HCT116 (cell line): ENCODE measurements at regions not wholly inside any gene's neighbourhood (a gene's known extent, or its start where the extent isn't known, plus 50 kb on each side); places are given as distances from the start of the nearest gene placed in this dataset.

Experiments
- ATAC-seq: fragments of 200-7000 bp; cut with Tn5 transposase; 2 replicates; pipeline ENCODE4 v1.9.1; 2020; ENCODE audit warnings: mild to moderate bottlenecking, moderate library complexity
- BruUV-seq: library from RNA; stranded (reverse); fragments of 400-500 nt; replicated peaks from 2 replicates; lab custom pipeline; 2021; lab: Mats Ljungman, UMichigan
- CTCF ChIA-PET: fragments of 300-600 bp; sonication (Branson Sonifier 250); formaldehyde crosslinking; loops from one replicate; lab custom pipeline; 2021; ENCODE audit warnings: antibody characterized with exemption; lab: Charles Lee
- POLR2A ChIA-PET: fragments of 300-600, 350-600 bp; sonication (Branson Sonifier 250); formaldehyde crosslinking; loops from one replicate; lab custom pipeline; 2021; ENCODE audit warnings: antibody characterized with exemption; lab: Charles Lee
- RAD21 ChIA-PET, 2 experiments: fragments of 300-600 bp; sonication (Branson Sonifier 250); formaldehyde crosslinking; loops; one replicate each; lab custom pipeline; 2023; ENCODE audit warnings: low total read pairs in 2 of 2; ENCODE audit not compliant: uncharacterized antibody in 2 of 2, unreplicated experiment in 2 of 2, low non-redundant PET in 1 of 2; lab: Charles Lee
- DNase-seq: peaks from one replicate; pipeline ENCODE4 v3.0.0-alpha.2; 2010; ENCODE audit warnings: low read depth, low spot score
- H2AFZ ChIP-seq: fragments of 200-600 bp; shearing (Covaris generic), sonication (generic); 2 replicates; pipeline ENCODE4 v1.6.1; 2017; ENCODE audit warnings: low read depth, mixed run types, mixed read lengths, antibody characterized with exemption, low read length; ENCODE audit not compliant: poor library complexity, severe bottlenecking
- H3K27ac ChIP-seq: 2 replicates; pipeline ENCODE4 v1.5.1; 2012; ENCODE audit warnings: low read depth, low read length
- H3K27me3 ChIP-seq: fragments of 200-600 bp; sonication (generic); 2 replicates; pipeline ENCODE4 v1.6.1; 2016; ENCODE audit warnings: mixed run types, low read length, mixed read lengths; ENCODE audit not compliant: insufficient read depth
- H3K36me3 ChIP-seq, 2 experiments: fragments of 200-500 bp in 1 of 2; fragments of 200-600 bp in 1 of 2; sonication (Bioruptor generic) in 1 of 2; sonication (generic) in 1 of 2; 2 replicates each; pipeline versions ENCODE4 v1.5.1 to v1.6.1; 2014 to 2016; ENCODE audit warnings: low read length in 2 of 2, inconsistent platforms in 1 of 2, mixed read lengths in 1 of 2, mixed run types in 1 of 2; ENCODE audit not compliant: insufficient read depth in 2 of 2, control insufficient read depth in 1 of 2
- H3K4me1 ChIP-seq, 2 experiments: fragments of 200-600 bp in 1 of 2; sonication (generic) in 1 of 2; 2 replicates each; pipeline versions ENCODE4 v1.5.1 to v1.6.1; 2012 to 2017; ENCODE audit warnings: low read length in 2 of 2, inconsistent platforms in 1 of 2, mild to moderate bottlenecking in 1 of 2, mixed read lengths in 1 of 2, mixed run types in 1 of 2, moderate library complexity in 1 of 2; ENCODE audit not compliant: insufficient read depth in 2 of 2, control insufficient read depth in 1 of 2
- H3K4me2 ChIP-seq: fragments of 200-600 bp; sonication (generic); 2 replicates; pipeline ENCODE4 v1.6.1; 2017; ENCODE audit warnings: mixed run types, low read length, mixed read lengths
- H3K4me3 ChIP-seq, 2 experiments: fragments of 200-600 bp in 1 of 2; sonication (generic) in 1 of 2; replicated peaks in 1 of 2; 2 replicates each; pipeline ENCODE4 v1.5.1; 2011 to 2016; ENCODE audit warnings: low read length in 2 of 2, control low read depth in 1 of 2, low read depth in 1 of 2, mild to moderate bottlenecking in 1 of 2, mixed read lengths in 1 of 2, mixed run types in 1 of 2
- H3K79me2 ChIP-seq: fragments of 200-600 bp; sonication (generic); 2 replicates; pipeline ENCODE4 v1.6.1; 2017; ENCODE audit warnings: mild to moderate bottlenecking, mixed run types, low read length, moderate library complexity, mixed read lengths; ENCODE audit not compliant: insufficient read depth
- H3K9ac ChIP-seq: fragments of 200-600 bp; sonication (generic); 2 replicates; pipeline ENCODE4 v1.6.1; 2016; ENCODE audit warnings: low read length, mixed read lengths
- H3K9me2 ChIP-seq: fragments of 200-600 bp; sonication (generic), shearing (Covaris generic); 2 replicates; pipeline ENCODE4 v1.6.1; 2017; ENCODE audit warnings: mixed run types, mild to moderate bottlenecking, moderate library complexity; ENCODE audit not compliant: insufficient read depth
- H3K9me3 ChIP-seq, 2 experiments: fragments of 200-500 bp in 1 of 2; fragments of 200-600 bp in 1 of 2; sonication (Bioruptor generic) in 1 of 2; sonication (generic) in 1 of 2; 2 replicates each; pipeline ENCODE4 v1.6.1; 2014 to 2017; ENCODE audit warnings: low read length in 2 of 2, mixed read lengths in 2 of 2, inconsistent platforms in 1 of 2, low read depth in 1 of 2, mild to moderate bottlenecking in 1 of 2, mixed run types in 1 of 2, moderate library complexity in 1 of 2; ENCODE audit not compliant: control insufficient read depth in 1 of 2, insufficient read depth in 1 of 2
- H4K20me1 ChIP-seq: fragments of 200-600 bp; sonication (generic), shearing (Covaris generic); 2 replicates; pipeline ENCODE4 v1.6.1; 2017; ENCODE audit warnings: mixed run types, mild to moderate bottlenecking, moderate library complexity; ENCODE audit not compliant: insufficient read depth
- CBX3 ChIP-seq: IDR thresholded peaks from 2 replicates; pipeline ENCODE4 v1.6.1; 2012; ENCODE audit warnings: low read depth
- CEBPB ChIP-seq: IDR thresholded peaks from 2 replicates; pipeline ENCODE4 v1.6.1; 2012; ENCODE audit warnings: low read depth
- CTCF ChIP-seq, 3 experiments: fragments of 200-600 bp in 1 of 3; sonication (generic) in 1 of 3; IDR thresholded peaks in 2 of 3; conservative IDR thresholded peaks in 1 of 3; 2 replicates each; pipeline ENCODE4 v1.5.1; 2012 to 2017; ENCODE audit warnings: low read depth in 2 of 3, low read length in 2 of 3, antibody characterized with exemption in 1 of 3, borderline replicate concordance in 1 of 3, control low read depth in 1 of 3, mild to moderate bottlenecking in 1 of 3, mixed read lengths in 1 of 3, mixed run types in 1 of 3, moderate library complexity in 1 of 3; ENCODE audit not compliant: insufficient read depth in 1 of 3
- EZH2 ChIP-seq: fragments of 200-600 bp; sonication (generic); IDR thresholded peaks from 2 replicates; pipeline ENCODE4 v1.6.1; 2017; ENCODE audit warnings: antibody characterized with exemption, mixed run types
- EZH2phosphoT487 ChIP-seq: fragments of 200-600 bp; IDR thresholded peaks from 2 replicates; pipeline ENCODE4 v1.6.1; 2018; ENCODE audit warnings: antibody characterized with exemption, borderline replicate concordance
- FOSL1 ChIP-seq: IDR thresholded peaks from 2 replicates; pipeline ENCODE4 v1.6.1; 2012; ENCODE audit warnings: low read depth
- JUND ChIP-seq: IDR thresholded peaks from 2 replicates; pipeline ENCODE4 v1.6.1; 2012
- SP1 ChIP-seq: IDR thresholded peaks from 2 replicates; pipeline ENCODE4 v1.6.1; 2012; ENCODE audit warnings: low read depth
- YY1 ChIP-seq: IDR thresholded peaks from 2 replicates; pipeline ENCODE4 v1.6.1; 2011; ENCODE audit warnings: low read length, low read depth, moderate library complexity, mild to moderate bottlenecking; ENCODE audit not compliant: insufficient replicate concordance; ENCODE audit errors: extremely low read depth
- ZNF274 ChIP-seq: fragments of 200-500 bp; sonication (Bioruptor generic); IDR thresholded peaks from 2 replicates; pipeline ENCODE4 v1.6.1; 2014; ENCODE audit warnings: mild to moderate bottlenecking, low read depth, low read length, inconsistent platforms
- intact Hi-C: fragments of 100-400 bp; cut with micrococcal nuclease; formaldehyde crosslinking; loops from 2 replicates; pipeline ENCODE4 v1.10.0; 2022
- TF ChIP-seq, protein P1 (sequence below): IDR thresholded peaks from 2 replicates; pipeline ENCODE4 v1.6.1; 2012

- no peak overlapping the region for H3K27ac ChIP-seq
- ATAC-seq = no peak
- no peak for TF ChIP-seq ZNF274
- TF ChIP-seq EZH2phosphoT487 = no peak
- H3K4me3 ChIP-seq = no peak overlapping the region
- no peaks in the 10 kb centered on the region for H4K20me1 ChIP-seq
- H3K9me3 ChIP-seq = no peaks in the 10 kb centered on the region
- peaks cover 0 to 16% of the 10 kb centered on the region in 2 experiments; a peak in 2 of 4 replicates for H3K4me1 ChIP-seq
- H2AFZ ChIP-seq = no peak overlapping the region
- CTCF ChIA-PET = no interaction called here
- no peaks in the 10 kb centered on the region for H3K27me3 ChIP-seq
- no peak overlapping the region for H3K9ac ChIP-seq
- no peaks in the 10 kb centered on the region for H3K36me3 ChIP-seq
- H3K4me2 ChIP-seq = no peak overlapping the region
- RAD21 ChIA-PET = no interaction called here
- POLR2A ChIA-PET = no interaction called here
- DNase-seq = no peak
- BruUV-seq = no TSS peak
- no peaks in the 10 kb centered on the region for H3K79me2 ChIP-seq
- intact Hi-C loops = no loop called here
- no peaks in the 10 kb centered on the region for H3K9me2 ChIP-seq
Measured at GRCh38 chr2:143903172-143903856, 616.6 kb downstream of the ZEB2 start.

DNA sequence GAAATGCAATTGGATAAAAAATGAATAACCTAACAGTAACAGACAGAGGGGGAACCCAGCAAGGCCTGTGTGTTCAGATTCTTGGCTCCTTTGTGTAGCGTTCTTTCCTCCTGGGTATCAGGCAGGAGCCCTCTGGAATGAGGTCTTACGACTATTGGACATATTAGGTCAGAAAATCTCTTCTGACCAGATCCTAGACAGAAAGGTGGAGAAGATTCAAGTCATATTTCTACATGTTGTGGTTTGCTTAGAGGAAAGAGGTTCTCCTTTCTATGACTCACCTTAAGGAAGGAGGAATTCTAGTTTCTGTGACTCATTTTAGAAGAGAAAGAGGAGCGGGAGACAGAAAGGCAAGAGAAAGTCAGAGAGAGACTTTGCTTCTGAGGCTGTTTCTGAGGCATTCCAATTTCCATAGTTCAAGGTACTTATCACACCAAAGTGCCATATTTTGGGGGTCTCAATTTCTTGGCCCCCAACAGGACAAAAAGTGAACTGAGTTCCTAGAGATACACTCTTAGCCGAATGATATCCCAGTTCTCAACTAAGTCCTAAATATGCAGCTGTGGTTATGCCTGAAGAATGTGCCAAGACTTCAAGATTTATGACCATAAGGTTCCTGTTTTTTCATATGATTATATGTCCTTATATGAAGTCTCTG lies 618.6 kb downstream of the ZEB2 start:
- ATAC-seq (peak; percentile 83), DNase-seq (peak; percentile 51)
- Histone ChIP-seq H3K36me3 (no peaks in the 10 kb centered on the region), H2AFZ (peak overlapping the region; percentile 92), H3K4me2 (peak overlapping the region; percentile 74), H3K27ac (no peak overlapping the region), H4K20me1 (no peaks in the 10 kb centered on the region), H3K79me2 (no peaks in the 10 kb centered on the region), H3K4me1 (peaks cover 0 to 16% of the 10 kb centered on the region in 2 experiments; a peak in 2 of 4 replicates), H3K9ac (peak overlapping the region; percentile 19; the same call in 1 of the 2 replicates), H3K9me2 (no peaks in the 10 kb centered on the region), H3K4me3 (peak overlapping the region in 1 of 2 experiments; percentile 38; a peak in 1 of 4 replicates), H3K27me3 (no peaks in the 10 kb centered on the region), H3K9me3 (no peaks in the 10 kb centered on the region)
- no TSS peak for BruUV-seq
- TF ChIP-seq, protein P1, sequence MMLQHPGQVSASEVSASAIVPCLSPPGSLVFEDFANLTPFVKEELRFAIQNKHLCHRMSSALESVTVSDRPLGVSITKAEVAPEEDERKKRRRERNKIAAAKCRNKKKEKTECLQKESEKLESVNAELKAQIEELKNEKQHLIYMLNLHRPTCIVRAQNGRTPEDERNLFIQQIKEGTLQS = no peak
- TF ChIP-seq JUND (peak; percentile 79), FOSL1 (peak; percentile 86), ZNF274 (no peak), CEBPB (no peak; the same call in 1 of the 2 replicates), SP1 (peak; percentile 50; the same call in 1 of the 2 replicates), CTCF (IDR thresholded peaks at IDR 0.05 in 2 of 3, conservative IDR thresholded peaks at IDR 0.05 in 1 of 3; ENCODE audit: borderline replicate concordance in 1 of 3, insufficient read depth in 1 of 3, low read depth in 2 of 3, low read length in 2 of 3) (peak in 2 of 3 experiments; percentile 18 to 28; a peak in 1 of 6 replicates), EZH2 (no peak), CBX3 (peak; percentile 42), YY1 (no peak)
- ChIA-PET CTCF (no interaction called here), POLR2A (no interaction called here), RAD21 (no interaction called here)
- intact Hi-C loops = no loop called here
